GM21381 (cell line): ENCODE measurements at regions not wholly inside any gene's neighbourhood (a gene's known extent, or its start where the extent isn't known, plus 50 kb on each side); places are given as distances from the start of the nearest gene placed in this dataset.

ENCODE experiments used
- ATAC-seq: cut with Tn5 transposase; IDR thresholded peaks from one replicate; pipeline ENCODE4 v1.9.1; 2021; ENCODE audit warnings: mild to moderate bottlenecking, moderate library complexity; ENCODE audit not compliant: unreplicated experiment

GRCh38 chr6:144646093-144647056, 361.2 kb downstream of the UTRN start:
- no peak for ATAC-seq

- no peak for ATAC-seq
These were observed 362.4 kb downstream of the UTRN start for GRCh38 chr6:144647406-144647964.

GRCh38 chr6:144647971-144648651, 363.0 kb downstream of the UTRN start:
- ATAC-seq: no peak

GRCh38 chr6:144649085-144649484, 363.9 kb downstream of the UTRN start:
- no peak for ATAC-seq

GRCh38 chr6:144651234-144651633, 366.1 kb downstream of the UTRN start:
- ATAC-seq: no peak

- no peak for ATAC-seq
These were observed 367.3 kb downstream of the UTRN start for GRCh38 chr6:144652292-144652891.

GRCh38 chr6:144653885-144654505, 368.9 kb downstream of the UTRN start:
- peak; percentile 93 for ATAC-seq

GRCh38 chr6:144654506-144654905, 369.4 kb downstream of the UTRN start:
- peak; percentile 16 for ATAC-seq

GRCh38 chr6:144655376-144655775, 370.2 kb downstream of the UTRN start:
- no peak for ATAC-seq

- no peak for ATAC-seq
These were observed 372.6 kb downstream of the UTRN start for GRCh38 chr6:144657691-144658090.

- peak; percentile 67 for ATAC-seq
These were observed 374.4 kb downstream of the UTRN start for GRCh38 chr6:144659202-144660182.

GRCh38 chr6:144660561-144661115, 375.5 kb downstream of the UTRN start:
- no peak for ATAC-seq

- no peak for ATAC-seq
These were observed 376.1 kb downstream of the UTRN start for GRCh38 chr6:144661116-144661806.

GRCh38 chr6:144662812-144663365, 377.8 kb downstream of the UTRN start:
- ATAC-seq: no peak

- ATAC-seq: no peak
These were observed 379.1 kb downstream of the UTRN start for GRCh38 chr6:144664281-144664680.

- no peak for ATAC-seq
These were observed 379.8 kb downstream of the UTRN start for GRCh38 chr6:144664947-144665346.

GRCh38 chr6:144665932-144666450, 380.9 kb downstream of the UTRN start:
- ATAC-seq: no peak

GRCh38 chr6:144666781-144667180, 381.6 kb downstream of the UTRN start:
- ATAC-seq: no peak
